ENCODE measurements at regions not wholly inside any gene's neighbourhood (a gene's known extent, or its start where the extent isn't known, plus 50 kb on each side); places are given as distances from the start of the nearest gene placed in this dataset.
A peak's percentile ranks its signal among the peaks of the same experiment; 100 is the strongest.
"Not testable (repeated sequence)": the region's sequence is repeated elsewhere in the genome, so short reads cannot be mapped to it uniquely, and the experiment has no call there.

DNA sequence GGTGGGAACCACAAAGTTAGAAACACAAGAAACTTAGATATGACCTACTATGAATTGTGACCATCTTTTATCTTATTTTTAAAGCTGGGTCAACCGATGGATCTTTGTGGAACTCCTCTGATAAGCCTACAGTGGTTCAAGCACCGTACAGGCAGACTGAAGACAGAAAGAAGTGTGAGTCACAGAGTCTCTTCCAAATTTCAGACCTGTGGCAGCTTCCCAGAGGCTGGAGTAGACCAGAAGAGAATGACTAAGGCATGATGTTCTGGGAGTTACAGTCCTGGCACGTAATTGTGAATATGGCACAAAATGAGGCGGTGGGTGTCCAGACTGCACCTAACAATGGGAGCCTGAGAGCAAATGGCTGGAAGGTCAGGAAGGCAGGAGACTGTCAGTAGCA is 70.0 kb downstream of the LMO4 start:
- no peak for DNase-seq (ENCODE audit: low read depth)
- H3K36me3 ChIP-seq (ENCODE audit: control insufficient read depth, insufficient read depth, low read length, severe bottlenecking): no peaks in the 10 kb centered on the region
- peaks cover 36% of the 10 kb centered on the region for H3K4me1 ChIP-seq (ENCODE audit: control insufficient read depth, insufficient read depth, low read length)
- H3K9ac ChIP-seq (ENCODE audit: low read length): no peak overlapping the region
- no peaks in the 10 kb centered on the region for H3K27me3 ChIP-seq (replicated peaks; ENCODE audit: control insufficient read depth, insufficient read depth, low read length)
- no peak overlapping the region for H3K4me3 ChIP-seq (ENCODE audit: low read length)
- H3K9me3 ChIP-seq (ENCODE audit: control insufficient read depth, low read length): no peaks in the 10 kb centered on the region

DNA sequence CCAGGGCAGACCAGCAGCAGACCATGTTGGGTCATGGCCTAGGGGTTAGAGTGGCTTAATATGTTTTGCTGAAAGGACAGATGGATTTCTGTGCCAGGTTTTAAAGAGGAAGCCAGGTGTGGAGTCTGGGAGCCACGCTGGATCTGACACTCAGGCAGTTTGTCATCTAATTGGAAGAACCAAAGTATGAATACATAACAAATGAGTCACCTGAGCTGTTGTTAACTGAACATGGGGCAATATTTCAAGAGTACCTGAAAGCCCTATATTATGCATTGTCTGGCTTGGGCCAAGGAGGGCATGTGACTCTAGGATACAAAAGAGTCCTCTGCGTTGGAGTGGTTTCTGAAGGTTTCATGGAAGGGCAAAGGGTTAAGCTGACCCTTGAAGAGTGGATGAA is 70.6 kb downstream of the LMO4 start:
- Histone ChIP-seq H3K27me3 (replicated peaks; ENCODE audit: control insufficient read depth, insufficient read depth, low read length) (no peaks in the 10 kb centered on the region), H3K9ac (ENCODE audit: low read length) (no peak overlapping the region), H3K4me1 (ENCODE audit: control insufficient read depth, insufficient read depth, low read length) (peaks cover 38% of the 10 kb centered on the region), H3K36me3 (ENCODE audit: control insufficient read depth, insufficient read depth, low read length, severe bottlenecking) (no peaks in the 10 kb centered on the region), H3K4me3 (ENCODE audit: low read length) (no peak overlapping the region), H3K9me3 (ENCODE audit: control insufficient read depth, low read length) (no peaks in the 10 kb centered on the region)
- no peak for DNase-seq (ENCODE audit: low read depth)

DNA sequence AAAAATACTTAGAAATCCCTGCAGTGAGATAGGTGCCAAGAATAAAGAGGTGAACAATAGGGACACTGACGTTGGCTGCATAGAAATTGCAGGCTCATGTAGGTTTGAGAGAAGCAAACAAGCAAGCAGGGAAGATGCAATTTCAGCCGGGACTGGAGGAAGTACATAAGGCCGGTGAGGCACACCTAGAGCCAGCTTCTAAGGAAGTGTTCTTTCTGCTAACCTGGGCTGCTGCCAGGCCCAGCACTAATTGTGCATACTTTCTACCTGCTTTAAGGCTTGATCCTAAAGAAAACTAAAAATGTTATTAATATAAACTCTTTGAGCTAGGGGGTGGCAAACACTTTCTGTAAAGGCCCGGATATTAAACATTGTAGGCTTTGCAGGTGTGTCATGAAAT is 71.0 kb downstream of the LMO4 start:
- DNase-seq (ENCODE audit: low read depth): no peak
- H3K36me3 ChIP-seq (ENCODE audit: control insufficient read depth, insufficient read depth, low read length, severe bottlenecking): no peaks in the 10 kb centered on the region
- H3K9me3 ChIP-seq (ENCODE audit: control insufficient read depth, low read length): no peaks in the 10 kb centered on the region
- H3K4me1 ChIP-seq (ENCODE audit: control insufficient read depth, insufficient read depth, low read length): peaks cover 38% of the 10 kb centered on the region
- H3K4me3 ChIP-seq (ENCODE audit: low read length): no peak overlapping the region
- no peak overlapping the region for H3K9ac ChIP-seq (ENCODE audit: low read length)
- H3K27me3 ChIP-seq (replicated peaks; ENCODE audit: control insufficient read depth, insufficient read depth, low read length): no peaks in the 10 kb centered on the region

DNA sequence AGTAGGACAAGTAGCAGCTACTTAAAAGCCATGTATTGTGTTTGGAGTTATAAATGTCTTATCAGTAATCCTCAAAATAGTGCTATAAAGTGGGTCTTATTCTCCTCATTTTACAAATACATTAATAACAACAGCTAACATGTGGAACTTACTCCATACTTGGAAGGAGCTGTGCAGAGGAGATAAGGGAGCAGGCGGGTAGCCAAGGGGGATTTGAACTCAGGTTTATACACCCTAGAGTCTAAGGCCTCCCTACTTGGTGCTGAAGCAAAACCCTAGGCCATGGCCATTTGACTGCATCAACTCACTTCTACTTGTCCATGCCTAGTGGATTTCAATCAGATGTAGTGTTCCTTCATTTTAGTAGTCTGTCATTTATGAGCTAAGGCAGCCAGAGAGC is 72.1 kb downstream of the LMO4 start:
- no peaks in the 10 kb centered on the region for H3K36me3 ChIP-seq (ENCODE audit: control insufficient read depth, insufficient read depth, low read length, severe bottlenecking)
- no peak overlapping the region for H3K4me3 ChIP-seq (ENCODE audit: low read length)
- peaks cover 38% of the 10 kb centered on the region for H3K4me1 ChIP-seq (ENCODE audit: control insufficient read depth, insufficient read depth, low read length)
- H3K9ac ChIP-seq (ENCODE audit: low read length): no peak overlapping the region
- H3K9me3 ChIP-seq (ENCODE audit: control insufficient read depth, low read length): no peaks in the 10 kb centered on the region
- H3K27me3 ChIP-seq (replicated peaks; ENCODE audit: control insufficient read depth, insufficient read depth, low read length): no peaks in the 10 kb centered on the region
- DNase-seq (ENCODE audit: low read depth): no peak

DNA sequence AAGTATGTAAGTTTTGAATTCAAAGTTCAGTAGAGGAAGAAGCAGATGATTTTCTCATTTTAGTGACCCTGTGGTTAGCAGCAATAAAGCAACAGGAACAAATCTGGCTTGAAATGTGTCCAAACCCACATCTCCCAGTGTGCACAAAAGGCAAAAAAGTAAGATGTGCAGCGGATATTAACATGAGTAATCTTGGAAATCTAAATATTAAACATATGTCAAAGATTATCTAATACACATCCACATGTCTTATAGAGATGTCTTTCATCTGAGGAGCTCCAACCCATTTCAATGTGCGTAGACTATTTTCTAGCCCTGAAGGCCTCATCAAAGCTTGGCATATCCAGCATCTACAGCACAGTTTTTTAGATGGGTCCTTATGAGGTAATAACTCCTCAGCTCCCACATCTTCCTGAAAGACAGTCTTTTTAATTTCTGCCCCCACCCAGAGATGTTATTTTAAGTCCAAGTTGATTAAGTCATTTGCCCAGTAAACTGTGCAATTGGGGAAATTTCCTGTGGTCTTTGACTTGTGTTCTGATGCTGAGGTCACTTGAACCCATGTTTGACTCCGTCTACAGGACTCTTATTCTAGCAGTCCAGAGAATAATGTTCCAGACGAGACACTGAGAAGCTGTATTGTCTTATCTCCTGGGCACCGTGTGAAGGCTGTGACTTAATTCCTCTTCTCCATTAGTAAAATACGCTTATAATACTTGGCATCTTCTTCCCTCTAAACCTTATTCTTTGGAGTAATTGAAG is 73.7 kb downstream of the LMO4 start:
- no peaks in the 10 kb centered on the region for H3K9me3 ChIP-seq (ENCODE audit: control insufficient read depth, low read length)
- no peaks in the 10 kb centered on the region for H3K36me3 ChIP-seq (ENCODE audit: control insufficient read depth, insufficient read depth, low read length, severe bottlenecking)
- H3K4me3 ChIP-seq (ENCODE audit: low read length): peak overlapping the region; percentile 26
- H3K4me1 ChIP-seq (ENCODE audit: control insufficient read depth, insufficient read depth, low read length): peaks cover 38% of the 10 kb centered on the region
- peak; percentile 5 for DNase-seq (ENCODE audit: low read depth)
- H3K9ac ChIP-seq (ENCODE audit: low read length): peak overlapping the region; percentile 73
- H3K27me3 ChIP-seq (replicated peaks; ENCODE audit: control insufficient read depth, insufficient read depth, low read length): no peaks in the 10 kb centered on the region

DNA sequence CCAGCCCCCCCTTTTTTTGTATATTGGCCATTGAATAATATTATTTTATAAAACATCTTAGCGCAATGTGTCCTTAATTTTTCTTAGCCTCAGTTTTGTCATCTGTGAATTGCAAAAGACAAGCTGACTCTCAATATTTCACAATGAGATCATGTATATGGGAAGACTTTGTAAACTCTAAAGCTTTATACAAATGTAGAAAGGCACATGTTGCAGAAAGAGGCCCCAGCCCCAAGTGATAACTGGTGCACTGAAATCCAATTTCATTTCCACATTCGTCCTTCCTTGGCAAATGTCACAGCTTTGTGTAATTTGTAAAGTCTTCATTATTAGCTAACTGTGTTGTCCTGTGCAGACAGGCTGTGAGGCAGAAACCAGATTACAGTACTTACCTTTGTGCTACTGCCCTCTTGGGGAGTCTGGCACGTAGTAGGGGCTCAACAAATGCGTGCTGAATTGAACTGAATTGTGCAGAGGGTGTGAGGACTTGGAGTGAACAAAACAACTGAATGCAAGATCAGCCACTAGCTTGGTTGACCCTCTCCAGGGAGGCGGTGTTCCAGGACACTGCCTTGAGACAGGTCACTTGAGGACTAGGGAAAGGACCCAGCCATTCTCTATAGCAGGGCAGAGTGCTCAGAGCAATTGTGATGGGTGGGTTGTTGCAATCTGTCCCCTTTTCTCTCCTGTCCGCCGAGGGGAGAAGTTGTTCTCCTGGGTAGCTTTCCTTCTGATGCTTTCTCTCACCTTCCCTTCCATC is 74.6 kb downstream of the LMO4 start:
- Histone ChIP-seq H3K9ac (ENCODE audit: low read length) (peak overlapping the region; percentile 73), H3K36me3 (ENCODE audit: control insufficient read depth, insufficient read depth, low read length, severe bottlenecking) (no peaks in the 10 kb centered on the region), H3K9me3 (ENCODE audit: control insufficient read depth, low read length) (no peaks in the 10 kb centered on the region), H3K27me3 (replicated peaks; ENCODE audit: control insufficient read depth, insufficient read depth, low read length) (no peaks in the 10 kb centered on the region), H3K4me1 (ENCODE audit: control insufficient read depth, insufficient read depth, low read length) (peaks cover 37% of the 10 kb centered on the region), H3K4me3 (ENCODE audit: low read length) (peak overlapping the region; percentile 26)
- no peak for DNase-seq (ENCODE audit: low read depth)

DNA sequence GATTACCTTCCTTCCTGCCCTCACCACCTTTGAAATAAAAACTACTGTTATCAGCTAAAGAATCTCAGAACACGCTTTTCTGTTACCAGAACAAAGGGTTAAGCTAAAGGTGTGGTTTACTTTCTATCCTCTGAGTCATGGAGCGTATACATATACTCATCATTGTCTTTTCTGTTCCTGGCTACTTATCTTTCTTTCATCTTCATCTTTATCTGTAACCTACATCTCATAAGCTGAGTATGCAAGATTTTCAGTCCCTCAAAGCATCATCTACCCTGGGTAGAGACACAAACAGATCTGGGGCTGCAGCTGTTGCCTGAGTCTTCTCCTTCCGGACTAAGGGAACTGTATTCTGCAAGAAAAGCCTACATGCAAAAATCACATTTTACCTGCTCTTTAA is 75.6 kb downstream of the LMO4 start:
- Histone ChIP-seq H3K9ac (ENCODE audit: low read length) (no peak overlapping the region), H3K36me3 (ENCODE audit: control insufficient read depth, insufficient read depth, low read length, severe bottlenecking) (no peaks in the 10 kb centered on the region), H3K9me3 (ENCODE audit: control insufficient read depth, low read length) (no peaks in the 10 kb centered on the region), H3K4me1 (ENCODE audit: control insufficient read depth, insufficient read depth, low read length) (peaks cover 28% of the 10 kb centered on the region), H3K4me3 (ENCODE audit: low read length) (no peak overlapping the region), H3K27me3 (replicated peaks; ENCODE audit: control insufficient read depth, insufficient read depth, low read length) (no peaks in the 10 kb centered on the region)
- no peak for DNase-seq (ENCODE audit: low read depth)

DNA sequence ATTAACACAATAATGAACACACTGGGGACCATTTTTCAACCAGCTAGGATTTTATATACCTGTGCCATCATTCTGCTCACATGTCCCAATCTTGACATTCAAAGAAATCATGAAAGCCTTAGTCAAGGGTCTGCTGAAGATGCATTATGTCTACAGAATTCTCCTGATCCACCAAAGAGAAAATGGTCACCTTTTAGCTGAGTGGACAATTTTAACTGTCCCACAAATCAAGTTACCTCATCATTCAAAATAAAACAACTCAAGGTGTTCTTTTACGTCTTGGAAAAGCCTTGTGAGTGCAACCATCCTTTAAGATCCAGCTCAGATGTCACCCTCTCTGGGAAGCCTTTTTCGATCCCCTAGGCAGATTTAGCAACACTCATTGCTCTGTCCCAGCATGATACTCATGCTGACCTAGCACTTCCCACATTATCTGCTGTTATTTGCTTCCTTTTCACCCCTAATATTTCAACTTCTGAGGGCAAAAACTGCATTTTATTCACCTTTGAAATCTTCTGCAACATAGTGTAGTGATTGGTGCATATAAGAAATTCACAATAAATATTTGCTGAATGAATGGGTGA is 80.1 kb downstream of the LMO4 start:
- peaks cover 17% of the 10 kb centered on the region for H3K4me1 ChIP-seq (ENCODE audit: control insufficient read depth, insufficient read depth, low read length)
- H3K9ac ChIP-seq (ENCODE audit: low read length): no peak overlapping the region
- H3K9me3 ChIP-seq (ENCODE audit: control insufficient read depth, low read length): no peaks in the 10 kb centered on the region
- DNase-seq (ENCODE audit: low read depth): no peak
- no peaks in the 10 kb centered on the region for H3K36me3 ChIP-seq (ENCODE audit: control insufficient read depth, insufficient read depth, low read length, severe bottlenecking)
- no peaks in the 10 kb centered on the region for H3K27me3 ChIP-seq (replicated peaks; ENCODE audit: control insufficient read depth, insufficient read depth, low read length)
- H3K4me3 ChIP-seq (ENCODE audit: low read length): no peak overlapping the region

DNA sequence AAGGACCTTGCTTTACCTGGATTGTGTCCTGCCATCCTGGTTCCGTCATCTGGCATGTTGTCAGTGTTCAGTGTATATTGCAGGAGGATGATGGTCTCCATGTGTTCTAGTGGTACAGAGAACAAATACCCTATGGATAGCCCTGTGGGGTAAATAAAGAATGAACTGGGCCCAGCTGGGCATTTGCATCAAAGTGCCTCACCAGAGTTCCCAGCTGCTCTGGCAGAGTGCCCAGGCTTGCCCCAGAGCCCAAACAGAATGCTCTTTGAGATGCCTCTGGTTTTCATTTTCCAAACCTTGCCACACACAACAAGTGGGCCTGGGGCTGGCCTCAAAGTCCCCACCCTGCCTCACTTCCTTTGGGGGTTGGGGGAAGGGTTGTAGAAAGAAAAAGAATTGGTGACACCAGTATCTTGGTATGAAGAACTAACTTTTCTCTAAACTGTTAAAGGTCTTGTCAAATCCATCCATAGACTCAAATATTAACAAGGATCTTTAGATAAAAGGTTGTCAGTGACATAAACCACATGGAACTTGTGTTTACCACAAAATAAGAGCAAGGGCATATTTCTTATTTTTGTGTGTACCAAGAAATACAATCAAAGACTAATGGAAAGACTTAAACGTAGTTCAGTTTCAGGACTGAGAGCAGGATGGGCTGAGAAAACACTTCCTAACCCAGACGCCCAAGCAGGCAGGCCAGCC is 82.2 kb downstream of the LMO4 start:
- peak; percentile 15 for DNase-seq (ENCODE audit: low read depth)
- Histone ChIP-seq H3K4me1 (ENCODE audit: control insufficient read depth, insufficient read depth, low read length) (peaks cover 15% of the 10 kb centered on the region), H3K36me3 (ENCODE audit: control insufficient read depth, insufficient read depth, low read length, severe bottlenecking) (no peaks in the 10 kb centered on the region), H3K4me3 (ENCODE audit: low read length) (no peak overlapping the region), H3K9ac (ENCODE audit: low read length) (no peak overlapping the region), H3K27me3 (replicated peaks; ENCODE audit: control insufficient read depth, insufficient read depth, low read length) (no peaks in the 10 kb centered on the region), H3K9me3 (ENCODE audit: control insufficient read depth, low read length) (no peaks in the 10 kb centered on the region)

DNA sequence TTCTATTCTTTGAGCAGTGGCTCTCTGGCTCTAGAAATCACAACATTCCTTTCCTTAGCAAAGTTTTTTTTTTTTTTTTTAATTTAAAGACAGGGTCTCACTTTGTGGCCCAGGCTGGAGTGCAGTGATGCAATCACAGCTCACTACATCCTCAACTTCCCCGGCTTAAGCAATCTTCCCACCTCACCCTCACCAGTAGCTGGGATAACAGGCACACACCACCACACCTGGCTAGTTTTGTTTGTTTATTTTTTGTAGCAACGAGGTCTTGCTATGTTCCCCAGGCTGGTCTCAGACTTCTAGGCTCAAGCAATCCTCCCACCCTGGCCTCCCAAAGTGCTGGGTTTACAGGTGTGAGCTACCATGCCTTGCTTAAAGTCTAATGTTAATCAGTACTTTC is 85.2 kb downstream of the LMO4 start:
- not testable (repeated sequence) for H3K9ac ChIP-seq (ENCODE audit: low read length); H3K27me3 ChIP-seq (replicated peaks; ENCODE audit: control insufficient read depth, insufficient read depth, low read length); H3K36me3 ChIP-seq (ENCODE audit: control insufficient read depth, insufficient read depth, low read length, severe bottlenecking); H3K4me3 ChIP-seq (ENCODE audit: low read length); H3K9me3 ChIP-seq (ENCODE audit: control insufficient read depth, low read length); DNase-seq (ENCODE audit: low read depth)
- peaks cover 25% of the 10 kb centered on the region for H3K4me1 ChIP-seq (ENCODE audit: control insufficient read depth, insufficient read depth, low read length)

DNA sequence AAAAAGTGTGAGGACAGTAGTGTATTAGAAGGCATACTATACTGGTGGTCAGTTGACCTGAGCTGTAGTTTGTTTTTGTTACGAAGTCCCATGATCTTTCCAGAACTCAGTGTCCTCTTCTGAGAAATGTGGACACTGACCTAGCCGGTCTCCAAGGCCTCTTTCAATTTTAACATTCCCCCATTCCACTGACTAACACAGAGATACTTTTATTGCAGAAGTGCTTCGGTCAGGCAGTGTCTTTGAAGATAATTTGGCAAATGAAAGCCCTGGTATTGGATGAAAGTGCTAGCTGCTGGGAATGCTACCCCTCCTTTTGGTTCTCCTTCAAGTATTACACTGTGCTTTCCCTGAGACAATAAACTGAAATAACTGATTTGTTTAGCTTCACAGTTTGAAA is 89.4 kb downstream of the LMO4 start:
- H3K4me1 ChIP-seq (ENCODE audit: control insufficient read depth, insufficient read depth, low read length): peaks cover 18% of the 10 kb centered on the region
- no peaks in the 10 kb centered on the region for H3K36me3 ChIP-seq (ENCODE audit: control insufficient read depth, insufficient read depth, low read length, severe bottlenecking)
- no peak for DNase-seq (ENCODE audit: low read depth)

More for the DNA sequence above, 89.4 kb downstream of the LMO4 start:
- no peaks in the 10 kb centered on the region for H3K9me3 ChIP-seq (ENCODE audit: control insufficient read depth, low read length)
- H3K27me3 ChIP-seq (replicated peaks; ENCODE audit: control insufficient read depth, insufficient read depth, low read length): no peaks in the 10 kb centered on the region
- H3K4me3 ChIP-seq (ENCODE audit: low read length): no peak overlapping the region
- H3K9ac ChIP-seq (ENCODE audit: low read length): no peak overlapping the region
